GM12873 (cell line): ENCODE measurements at regions not wholly inside any gene's neighbourhood (a gene's known extent, or its start where the extent isn't known, plus 50 kb on each side); places are given as distances from the start of the nearest gene placed in this dataset.

Experiments used
- TF ChIP-seq, protein P1 (sequence below): IDR thresholded peaks from 2 replicates; pipeline ENCODE4 v1.5.1; 2012; ENCODE audit warnings: low read depth, mild to moderate bottlenecking, moderate library complexity, low read length, control low read depth; ENCODE audit not compliant: insufficient read depth; ENCODE audit errors: missing control alignments

DNA sequence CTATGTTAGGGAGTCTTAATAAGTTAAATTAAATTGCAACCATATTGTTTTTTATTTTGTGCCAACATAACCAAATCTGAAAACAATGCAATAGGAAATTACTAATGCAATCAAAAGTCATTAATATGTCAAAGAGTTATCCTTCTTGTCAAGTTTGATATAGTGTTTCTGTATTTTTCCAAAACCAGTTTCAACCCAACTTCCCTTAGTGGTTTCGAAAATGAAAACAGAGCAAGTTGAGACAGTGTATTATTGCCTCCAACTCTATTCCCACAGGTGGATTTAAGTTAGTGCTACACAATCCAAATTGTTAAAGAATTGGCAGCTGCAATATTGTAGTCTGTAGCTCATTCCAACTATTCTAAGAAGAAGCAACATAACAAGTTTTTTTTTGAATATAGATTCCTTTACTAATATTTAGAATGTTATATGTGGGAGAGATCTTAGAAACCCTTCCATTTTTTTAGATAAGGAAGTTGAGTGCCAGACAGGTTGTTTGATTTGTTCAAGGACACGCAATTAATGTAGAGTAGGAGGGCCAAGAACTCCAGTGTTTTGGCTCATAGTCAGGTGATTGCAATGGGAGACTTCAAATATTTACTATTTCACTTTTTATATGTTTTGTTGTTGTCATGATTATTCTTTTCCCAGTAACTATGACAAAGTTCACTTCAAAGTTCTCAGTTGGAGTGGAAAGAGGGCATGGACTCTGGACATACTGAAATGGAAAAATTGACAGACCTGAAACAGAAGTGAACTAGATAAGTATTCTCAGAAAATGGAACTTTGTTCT lies 282.4 kb upstream of the HSF2 start:
- TF ChIP-seq, protein P1, sequence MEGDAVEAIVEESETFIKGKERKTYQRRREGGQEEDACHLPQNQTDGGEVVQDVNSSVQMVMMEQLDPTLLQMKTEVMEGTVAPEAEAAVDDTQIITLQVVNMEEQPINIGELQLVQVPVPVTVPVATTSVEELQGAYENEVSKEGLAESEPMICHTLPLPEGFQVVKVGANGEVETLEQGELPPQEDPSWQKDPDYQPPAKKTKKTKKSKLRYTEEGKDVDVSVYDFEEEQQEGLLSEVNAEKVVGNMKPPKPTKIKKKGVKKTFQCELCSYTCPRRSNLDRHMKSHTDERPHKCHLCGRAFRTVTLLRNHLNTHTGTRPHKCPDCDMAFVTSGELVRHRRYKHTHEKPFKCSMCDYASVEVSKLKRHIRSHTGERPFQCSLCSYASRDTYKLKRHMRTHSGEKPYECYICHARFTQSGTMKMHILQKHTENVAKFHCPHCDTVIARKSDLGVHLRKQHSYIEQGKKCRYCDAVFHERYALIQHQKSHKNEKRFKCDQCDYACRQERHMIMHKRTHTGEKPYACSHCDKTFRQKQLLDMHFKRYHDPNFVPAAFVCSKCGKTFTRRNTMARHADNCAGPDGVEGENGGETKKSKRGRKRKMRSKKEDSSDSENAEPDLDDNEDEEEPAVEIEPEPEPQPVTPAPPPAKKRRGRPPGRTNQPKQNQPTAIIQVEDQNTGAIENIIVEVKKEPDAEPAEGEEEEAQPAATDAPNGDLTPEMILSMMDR = no peak

DNA sequence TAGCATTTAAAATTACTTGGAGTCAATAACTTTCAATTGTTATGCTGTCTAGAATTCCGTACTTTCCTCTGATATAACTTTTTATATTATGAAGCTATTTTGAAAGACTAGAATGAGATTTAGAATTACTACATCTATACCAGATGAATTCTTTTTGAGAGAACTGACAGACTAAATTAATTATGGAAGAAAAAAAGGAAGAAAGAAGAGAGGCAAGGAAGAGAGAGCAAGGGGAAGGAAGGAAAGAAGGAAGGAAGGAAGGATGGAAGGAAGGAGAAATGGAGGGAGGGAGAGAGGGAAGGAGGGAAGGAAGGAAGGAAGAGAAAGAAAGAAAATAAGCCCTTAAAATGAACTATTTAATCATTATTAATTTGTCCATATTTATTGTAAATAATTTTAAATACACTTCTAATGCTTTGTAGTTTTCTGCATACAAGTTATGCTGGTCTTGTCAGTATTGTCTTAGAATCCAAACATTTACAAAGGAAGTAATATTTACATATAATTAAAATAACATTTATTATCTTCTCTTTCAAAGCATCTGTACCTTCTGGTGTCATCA lies 280.4 kb upstream of the HSF2 start:
- TF ChIP-seq, protein P1 = no peak

DNA sequence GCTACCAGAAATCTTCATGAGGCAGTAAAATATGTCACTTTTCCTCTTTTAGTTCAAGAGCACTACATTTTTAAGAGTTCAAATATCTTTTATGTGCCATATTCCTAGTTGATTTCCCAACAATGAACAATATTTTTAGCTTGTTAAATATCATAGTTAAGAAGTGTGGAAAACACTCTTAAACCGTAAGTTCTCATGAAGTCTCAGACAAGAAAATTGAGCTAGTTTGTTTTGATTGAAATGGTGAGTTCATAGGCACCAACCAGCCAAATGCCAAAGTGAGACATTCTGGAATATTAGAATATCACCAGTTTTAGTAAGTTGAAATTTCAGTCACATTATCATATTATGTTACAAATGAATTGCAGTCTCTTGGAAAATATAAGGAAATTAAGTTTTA lies 277.2 kb upstream of the HSF2 start:
- TF ChIP-seq, protein P1 = no peak

DNA sequence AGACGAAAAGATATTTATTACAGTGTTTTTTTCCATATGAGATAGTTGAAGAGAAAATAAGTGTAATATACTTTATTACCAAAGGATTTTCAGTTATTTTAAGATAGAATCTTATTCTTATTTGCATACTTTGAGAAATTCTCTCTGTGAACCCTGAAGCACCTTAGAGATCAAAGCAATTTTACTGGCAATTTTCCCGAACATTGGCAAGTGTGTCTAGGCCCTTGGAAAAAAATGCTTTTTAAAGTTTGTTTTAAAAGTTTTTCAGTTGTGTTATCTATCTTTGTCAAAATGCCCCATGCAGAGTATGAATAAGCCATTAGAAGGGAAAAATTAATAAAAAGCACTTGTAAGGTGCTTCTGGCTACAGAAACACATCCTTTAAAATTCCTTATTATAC lies 276.8 kb upstream of the HSF2 start:
- TF ChIP-seq, protein P1 = no peak

DNA sequence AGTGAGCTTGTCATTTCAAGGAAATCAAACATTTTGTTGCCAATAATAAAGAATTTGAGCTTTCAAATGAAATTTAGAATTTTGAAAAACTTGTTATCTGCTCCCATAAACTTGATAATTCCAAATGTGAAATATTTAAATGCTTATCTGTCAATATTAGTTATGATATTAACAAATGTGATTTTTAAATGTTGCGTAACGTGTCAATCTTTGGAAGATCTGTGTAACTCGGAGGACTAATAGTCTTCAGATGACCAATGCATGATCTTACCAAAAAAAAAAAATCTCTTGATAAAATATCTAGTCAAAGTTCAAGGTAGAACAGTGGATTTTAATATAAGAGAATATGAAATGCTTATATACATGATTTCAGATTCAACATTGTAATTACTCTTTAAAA lies 274.5 kb upstream of the HSF2 start:
- TF ChIP-seq, protein P1 = no peak

DNA sequence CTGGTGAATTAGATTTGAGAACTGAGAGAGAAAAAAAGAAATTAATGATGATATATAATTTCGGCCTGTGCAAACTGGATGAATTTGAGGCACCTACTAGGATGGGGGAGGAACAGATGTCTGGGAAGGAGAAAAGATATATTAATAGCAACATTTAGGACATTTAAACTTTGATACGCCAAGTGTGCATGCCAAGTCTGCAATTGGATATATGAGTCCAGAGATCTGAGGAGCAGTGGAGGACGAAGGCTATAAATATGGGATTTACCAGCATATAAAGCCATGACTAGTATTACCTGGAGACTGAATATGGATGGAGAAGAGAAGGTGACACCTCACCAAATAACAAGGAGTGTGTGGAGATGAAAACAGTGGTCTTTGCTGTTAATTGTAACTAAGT lies 272.6 kb upstream of the HSF2 start:
- TF ChIP-seq, protein P1 = no peak

DNA sequence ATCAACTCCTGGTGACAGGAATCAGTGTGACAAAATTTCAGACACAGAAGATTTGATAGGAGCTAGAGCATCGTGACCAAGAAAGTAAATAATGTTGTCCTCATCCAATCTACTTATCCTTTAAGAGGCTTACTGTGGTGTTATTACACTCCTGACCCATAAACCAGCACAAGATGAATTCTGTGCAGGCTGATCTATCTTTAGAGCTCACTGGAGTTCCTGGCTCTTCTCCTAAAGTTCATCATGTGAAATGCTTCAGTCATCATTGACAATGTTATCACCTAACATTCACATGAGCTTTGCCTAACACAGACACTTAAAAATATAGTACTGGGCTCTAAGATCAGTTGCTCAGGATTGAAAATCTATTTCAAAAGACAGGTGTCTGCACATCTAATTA lies 271.0 kb upstream of the HSF2 start:
- TF ChIP-seq, protein P1 = no peak
